ENCODE measurements at regions not wholly inside any gene's neighbourhood (a gene's known extent, or its start where the extent isn't known, plus 50 kb on each side); places are given as distances from the start of the nearest gene placed in this dataset.

GRCh38 chr21:35329940-35330660, 281.0 kb upstream of the RUNX1 start:
- no peak for TF ChIP-seq CTCF (IDR thresholded peaks at IDR 0.05; ENCODE audit: insufficient read depth, low read length)
- no peak for TF ChIP-seq POLR2AphosphoS5 (IDR thresholded peaks at IDR 0.05; ENCODE audit: low read depth)
- no peak for TF ChIP-seq SPI1 (IDR thresholded peaks at IDR 0.05; ENCODE audit: borderline replicate concordance, low read depth)
- TF ChIP-seq REST (IDR thresholded peaks at IDR 0.05; ENCODE audit: insufficient replicate concordance, low read depth): no peak

Data from HL-60 (cell line).